CD14-positive monocyte (primary cell): ENCODE measurements at regions not wholly inside any gene's neighbourhood (a gene's known extent, or its start where the extent isn't known, plus 50 kb on each side); places are given as distances from the start of the nearest gene placed in this dataset.

Experiments
- DNase-seq, 3 donors: peaks; one replicate each; pipeline ENCODE4 v3.0.0-alpha.2; 2011 to 2022
- H2AFZ ChIP-seq: 2 replicates; pipeline ENCODE4 v1.6.0; 2012; ENCODE audit warnings: mild to moderate bottlenecking, low read depth, low read length, inconsistent platforms; ENCODE audit not compliant: insufficient read depth, poor library complexity, severe bottlenecking
- H3K27ac ChIP-seq, 2 donors: 1 replicate in 1 of 2; 2 replicates in 1 of 2; pipeline ENCODE4 v1.5.1; 2012 to 2013; ENCODE audit warnings: low read length in 2 of 2, control low read depth in 1 of 2, inconsistent platforms in 1 of 2, low read depth in 1 of 2, mild to moderate bottlenecking in 1 of 2
- H3K27me3 ChIP-seq, 2 donors: one replicate each; pipeline versions ENCODE4 v1.6.0 to v1.6.1; 2011 to 2013; ENCODE audit warnings: low read length in 2 of 2; ENCODE audit not compliant: control insufficient read depth in 2 of 2, insufficient read depth in 2 of 2
- H3K36me3 ChIP-seq, 2 donors: replicated peaks in 1 of 2; 1 replicate in 1 of 2; 2 replicates in 1 of 2; pipeline versions ENCODE4 v1.5.1 to v1.6.1; 2012 to 2013; ENCODE audit warnings: low read length in 2 of 2, control low read depth in 1 of 2, inconsistent platforms in 1 of 2, mild to moderate bottlenecking in 1 of 2; ENCODE audit not compliant: insufficient read depth in 2 of 2, control insufficient read depth in 1 of 2
- H3K4me1 ChIP-seq, 2 donors: 1 replicate in 1 of 2; 2 replicates in 1 of 2; pipeline versions ENCODE4 v1.5.1 to v1.6.1; 2012 to 2013; ENCODE audit warnings: low read length in 2 of 2, control low read depth in 1 of 2, inconsistent platforms in 1 of 2, mild to moderate bottlenecking in 1 of 2, moderate library complexity in 1 of 2; ENCODE audit not compliant: insufficient read depth in 2 of 2, control insufficient read depth in 1 of 2
- H3K4me2 ChIP-seq: replicated peaks from 2 replicates; pipeline ENCODE3; 2012; ENCODE audit warnings: low read length, moderate library complexity, mild to moderate bottlenecking; ENCODE audit not compliant: poor library complexity, severe bottlenecking; ENCODE audit errors: extremely low read depth
- H3K4me3 ChIP-seq, 3 experiments: fragments of 200-600 bp in 1 of 3; sonication (generic) in 1 of 3; replicated peaks in 1 of 3; 1 replicate in 2 of 3; 2 replicates in 1 of 3; pipeline ENCODE4 v1.5.1; 2011 to 2013; ENCODE audit warnings: low read length in 3 of 3, mild to moderate bottlenecking in 3 of 3, control low read depth in 2 of 3, low read depth in 2 of 3, inconsistent platforms in 1 of 3, moderate library complexity in 1 of 3
- H3K79me2 ChIP-seq: 2 replicates; pipeline ENCODE4 v1.6.0; 2012; ENCODE audit warnings: mild to moderate bottlenecking, control low read depth, inconsistent platforms, low read length, moderate library complexity; ENCODE audit not compliant: insufficient read depth
- H3K9ac ChIP-seq: 2 replicates; pipeline ENCODE4 v1.6.0; 2017; ENCODE audit warnings: low read length, mild to moderate bottlenecking; ENCODE audit not compliant: insufficient read depth, poor library complexity, severe bottlenecking
- H3K9me3 ChIP-seq, 2 donors: replicated peaks in 1 of 2; 1 replicate in 1 of 2; 2 replicates in 1 of 2; pipeline versions ENCODE4 v1.5.1 to v1.6.1; 2012 to 2013; ENCODE audit warnings: low read length in 2 of 2, control low read depth in 1 of 2; ENCODE audit not compliant: control insufficient read depth in 1 of 2, insufficient read depth in 1 of 2
- H4K20me1 ChIP-seq: 2 replicates; pipeline ENCODE4 v1.6.0; 2012; ENCODE audit warnings: mild to moderate bottlenecking, low read length, control low read depth, moderate library complexity; ENCODE audit not compliant: insufficient read depth
- H3K27ac Mint-ChIP-seq, 7 donors: one replicate each; pipeline ENCODE4 v1.8.0; 2020; ENCODE audit warnings: mild to moderate bottlenecking in 7 of 7, mixed read lengths in 7 of 7, moderate library complexity in 6 of 7, inconsistent platforms in 2 of 7
- H3K27me3 Mint-ChIP-seq, 3 donors: one replicate each; pipeline ENCODE4 v1.8.0; 2021 to 2022; ENCODE audit warnings: low read depth in 3 of 3, mild to moderate bottlenecking in 3 of 3, mixed read lengths in 3 of 3, moderate library complexity in 3 of 3, inconsistent platforms in 1 of 3
- H3K36me3 Mint-ChIP-seq, 2 donors: one replicate each; pipeline ENCODE4 v1.8.0; 2020; ENCODE audit warnings: mixed read lengths in 2 of 2, inconsistent platforms in 1 of 2, mild to moderate bottlenecking in 1 of 2
- H3K4me1 Mint-ChIP-seq: one replicate; pipeline ENCODE4 v1.8.0; 2020; ENCODE audit warnings: mild to moderate bottlenecking, mixed read lengths
- H3K4me3 Mint-ChIP-seq, 2 donors: one replicate each; pipeline ENCODE4 v1.8.0; 2020; ENCODE audit warnings: mild to moderate bottlenecking in 2 of 2, mixed read lengths in 2 of 2, moderate library complexity in 1 of 2
- H3K9me3 Mint-ChIP-seq, 7 donors: one replicate each; pipeline ENCODE4 v1.8.0; 2020 to 2022; ENCODE audit warnings: mixed read lengths in 7 of 7, mild to moderate bottlenecking in 6 of 7, moderate library complexity in 6 of 7, inconsistent platforms in 2 of 7
- WGBS: methylation state at CpG from one replicate; pipeline ENCODE4 v1.1.5; 2013; ENCODE audit warnings: missing lambda C conversion rate; ENCODE audit not compliant: insufficient coverage; 5-methylcytosine and 5-hydroxymethylcytosine counted together
- intact Hi-C, 2 donors: fragments of 100-400 bp; cut with micrococcal nuclease; formaldehyde crosslinking; loops; one replicate each; pipeline versions ENCODE4 v1.15.0 to v1.15.1; 2023
- TF ChIP-seq, protein P1 (sequence below): fragments of 200-600 bp; IDR thresholded peaks from one replicate; pipeline ENCODE4 v1.8.0; 2022; ENCODE audit warnings: antibody characterized with exemption, mild to moderate bottlenecking

DNA sequence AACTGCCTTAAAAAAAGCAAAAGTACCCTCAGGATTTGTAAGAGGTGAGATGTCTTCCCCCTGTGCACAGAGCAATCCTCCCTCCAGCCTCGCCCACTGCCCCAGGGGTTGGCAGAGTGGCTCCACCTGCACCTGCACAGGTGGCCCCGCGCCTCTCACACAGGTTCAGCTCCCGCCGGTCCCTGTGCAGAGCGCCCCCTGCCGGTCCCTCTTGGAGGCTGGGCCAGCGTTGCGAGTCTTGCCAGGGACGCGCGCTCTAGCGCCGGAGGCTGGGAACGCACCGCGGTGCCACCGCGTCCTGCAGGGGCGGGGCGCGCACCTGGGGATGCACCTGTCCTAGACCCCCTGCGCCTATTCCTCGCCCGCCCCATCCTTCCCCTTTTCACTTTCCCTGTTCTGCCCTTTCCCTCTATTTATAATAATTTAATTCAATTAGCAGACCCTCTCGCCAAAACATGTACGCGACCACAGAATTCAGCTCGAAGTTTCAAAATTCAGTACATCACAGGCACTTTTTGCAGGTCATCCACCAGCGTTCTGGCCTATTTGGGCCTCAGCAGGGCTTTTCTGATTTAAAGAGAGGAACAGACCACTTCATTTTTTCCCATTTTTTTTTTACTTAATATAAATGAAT, 618.6 kb downstream of the AACS start:
- H3K27me3 Mint-ChIP-seq = peaks cover 0 to 4% (median 1%) of the 10 kb centered on the region in 3 donors
- H3K9me3 ChIP-seq = no peaks in the 10 kb centered on the region
- no peak for DNase-seq
- intact Hi-C loops = no loop called here
- WGBS = 13% methylated on average over 29 of the region's 30 CpGs
- H3K27me3 ChIP-seq = no peaks in the 10 kb centered on the region
- no peaks in the 10 kb centered on the region for H3K79me2 ChIP-seq
- no peak overlapping the region for H3K4me3 Mint-ChIP-seq
- H3K9me3 Mint-ChIP-seq = peaks cover 0 to 6% (median 0%) of the 10 kb centered on the region in 7 donors
- no peak overlapping the region for H2AFZ ChIP-seq
- no peak overlapping the region for H3K27ac ChIP-seq
- H3K27ac Mint-ChIP-seq = no peak overlapping the region
- no peak overlapping the region for H3K4me2 ChIP-seq
- TF ChIP-seq, protein P1, sequence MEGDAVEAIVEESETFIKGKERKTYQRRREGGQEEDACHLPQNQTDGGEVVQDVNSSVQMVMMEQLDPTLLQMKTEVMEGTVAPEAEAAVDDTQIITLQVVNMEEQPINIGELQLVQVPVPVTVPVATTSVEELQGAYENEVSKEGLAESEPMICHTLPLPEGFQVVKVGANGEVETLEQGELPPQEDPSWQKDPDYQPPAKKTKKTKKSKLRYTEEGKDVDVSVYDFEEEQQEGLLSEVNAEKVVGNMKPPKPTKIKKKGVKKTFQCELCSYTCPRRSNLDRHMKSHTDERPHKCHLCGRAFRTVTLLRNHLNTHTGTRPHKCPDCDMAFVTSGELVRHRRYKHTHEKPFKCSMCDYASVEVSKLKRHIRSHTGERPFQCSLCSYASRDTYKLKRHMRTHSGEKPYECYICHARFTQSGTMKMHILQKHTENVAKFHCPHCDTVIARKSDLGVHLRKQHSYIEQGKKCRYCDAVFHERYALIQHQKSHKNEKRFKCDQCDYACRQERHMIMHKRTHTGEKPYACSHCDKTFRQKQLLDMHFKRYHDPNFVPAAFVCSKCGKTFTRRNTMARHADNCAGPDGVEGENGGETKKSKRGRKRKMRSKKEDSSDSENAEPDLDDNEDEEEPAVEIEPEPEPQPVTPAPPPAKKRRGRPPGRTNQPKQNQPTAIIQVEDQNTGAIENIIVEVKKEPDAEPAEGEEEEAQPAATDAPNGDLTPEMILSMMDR = peak; percentile 18
- H3K36me3 Mint-ChIP-seq = no peaks in the 10 kb centered on the region
- peaks cover 1% of the 10 kb centered on the region for H3K4me1 Mint-ChIP-seq
- no peak overlapping the region for H3K4me3 ChIP-seq
- no peak overlapping the region for H3K9ac ChIP-seq
- no peaks in the 10 kb centered on the region for H4K20me1 ChIP-seq
- no peaks in the 10 kb centered on the region for H3K4me1 ChIP-seq
- no peaks in the 10 kb centered on the region for H3K36me3 ChIP-seq

DNA sequence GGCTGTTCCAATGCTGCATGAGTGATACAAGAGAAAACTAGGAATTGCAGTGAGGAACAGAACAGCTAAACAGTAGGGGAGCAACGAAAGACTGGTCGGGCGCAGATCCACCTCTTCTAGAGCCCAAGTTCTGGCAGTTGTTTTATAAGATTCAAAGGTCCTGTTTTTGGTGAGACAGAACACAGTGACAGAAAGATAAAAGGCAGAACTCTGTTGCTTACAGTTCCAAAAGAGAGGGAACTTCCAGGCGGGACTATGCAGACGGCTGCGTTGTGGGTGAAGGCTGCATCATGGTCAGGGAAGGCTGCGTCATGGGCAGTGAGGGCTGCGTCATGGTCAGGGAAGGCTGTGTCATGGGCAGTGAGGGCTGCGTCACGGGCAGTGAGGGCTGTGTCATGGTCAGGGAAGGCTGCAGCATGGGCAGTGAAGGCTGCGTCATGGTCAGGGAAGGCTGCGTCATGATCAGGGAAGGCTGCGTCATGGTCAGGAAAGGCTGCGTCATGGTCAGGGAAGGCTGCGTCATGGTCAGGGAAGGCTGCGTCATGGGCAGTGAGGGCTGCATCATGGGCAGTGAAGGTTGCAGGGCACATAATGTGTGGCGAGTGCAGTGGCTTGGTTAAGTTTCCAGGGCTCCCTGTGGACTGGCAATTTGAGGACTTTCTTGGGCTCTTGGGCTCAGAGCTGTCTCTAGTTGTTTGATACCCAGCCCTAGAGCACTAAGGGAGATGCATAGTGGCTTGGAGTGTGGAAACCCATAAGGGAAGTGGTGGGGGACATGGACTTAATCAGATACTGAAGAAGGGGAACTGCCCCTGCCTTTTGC, 619.9 kb downstream of the AACS start:
- TF ChIP-seq, protein P1 = no peak
- Histone ChIP-seq H3K4me3 (no peak overlapping the region), H2AFZ (no peak overlapping the region), H3K4me2 (no peak overlapping the region), H4K20me1 (no peaks in the 10 kb centered on the region), H3K27ac (no peak overlapping the region), H3K9me3 (no peaks in the 10 kb centered on the region), H3K79me2 (no peaks in the 10 kb centered on the region), H3K4me1 (no peaks in the 10 kb centered on the region), H3K27me3 (no peaks in the 10 kb centered on the region), H3K9ac (no peak overlapping the region), H3K36me3 (no peaks in the 10 kb centered on the region)
- intact Hi-C loops = no loop called here
- Mint-ChIP-seq H3K27ac (peak overlapping the region in 1 of 7 donors; percentile 34), H3K9me3 (peaks cover 0 to 6% (median 0%) of the 10 kb centered on the region in 7 donors), H3K27me3 (peaks cover 0 to 6% (median 1%) of the 10 kb centered on the region in 3 donors), H3K4me1 (peaks cover 1% of the 10 kb centered on the region), H3K4me3 (no peak overlapping the region), H3K36me3 (no peaks in the 10 kb centered on the region)
- DNase-seq = no peak
- WGBS = 95% methylated on average over 17 of the region's 17 CpGs
